ENCODE measurements at regions not wholly inside any gene's neighbourhood (a gene's known extent, or its start where the extent isn't known, plus 50 kb on each side); places are given as distances from the start of the nearest gene placed in this dataset.
A peak's percentile ranks its signal among the peaks of the same experiment; 100 is the strongest.

DNA sequence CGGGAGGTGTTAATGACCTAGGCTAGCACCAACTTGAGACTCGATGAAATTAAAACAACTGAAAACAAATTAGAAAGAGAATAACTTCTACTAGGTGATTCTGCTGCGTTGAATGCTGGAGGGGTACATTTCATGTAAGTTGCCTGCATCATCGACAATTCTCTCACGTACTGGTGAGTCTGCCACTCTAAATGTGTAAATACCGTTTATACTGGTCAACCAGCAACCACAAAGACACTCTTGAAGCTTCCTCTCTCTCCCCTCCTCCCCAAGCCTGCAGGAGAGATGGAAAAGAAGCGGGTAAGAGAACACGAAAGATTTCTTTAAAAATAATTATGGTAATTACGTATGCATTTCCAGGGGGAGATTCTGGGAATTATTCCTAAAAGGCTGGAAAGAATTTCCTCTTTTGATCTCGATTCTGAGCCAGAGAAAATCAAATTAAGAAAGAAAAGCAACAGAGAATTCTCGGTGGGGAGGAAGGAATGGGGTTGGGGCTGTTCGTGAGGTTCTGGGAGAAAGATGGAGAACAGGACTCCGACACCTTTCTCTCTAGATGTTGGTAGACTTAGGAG lies 68.6 kb upstream of the MRTFB start:
- peaks cover 36% of the 10 kb centered on the region for H3K4me1 ChIP-seq (ENCODE audit: insufficient read depth, low read length, poor library complexity, severe bottlenecking)
- CTCF ChIA-PET (ENCODE audit: unreplicated experiment) = no interaction called here
- no peak for TF ChIP-seq EZH2phosphoT487 (IDR thresholded peaks at IDR 0.05; ENCODE audit: borderline replicate concordance, low read depth, low read length)
- TF ChIP-seq, protein P1, sequence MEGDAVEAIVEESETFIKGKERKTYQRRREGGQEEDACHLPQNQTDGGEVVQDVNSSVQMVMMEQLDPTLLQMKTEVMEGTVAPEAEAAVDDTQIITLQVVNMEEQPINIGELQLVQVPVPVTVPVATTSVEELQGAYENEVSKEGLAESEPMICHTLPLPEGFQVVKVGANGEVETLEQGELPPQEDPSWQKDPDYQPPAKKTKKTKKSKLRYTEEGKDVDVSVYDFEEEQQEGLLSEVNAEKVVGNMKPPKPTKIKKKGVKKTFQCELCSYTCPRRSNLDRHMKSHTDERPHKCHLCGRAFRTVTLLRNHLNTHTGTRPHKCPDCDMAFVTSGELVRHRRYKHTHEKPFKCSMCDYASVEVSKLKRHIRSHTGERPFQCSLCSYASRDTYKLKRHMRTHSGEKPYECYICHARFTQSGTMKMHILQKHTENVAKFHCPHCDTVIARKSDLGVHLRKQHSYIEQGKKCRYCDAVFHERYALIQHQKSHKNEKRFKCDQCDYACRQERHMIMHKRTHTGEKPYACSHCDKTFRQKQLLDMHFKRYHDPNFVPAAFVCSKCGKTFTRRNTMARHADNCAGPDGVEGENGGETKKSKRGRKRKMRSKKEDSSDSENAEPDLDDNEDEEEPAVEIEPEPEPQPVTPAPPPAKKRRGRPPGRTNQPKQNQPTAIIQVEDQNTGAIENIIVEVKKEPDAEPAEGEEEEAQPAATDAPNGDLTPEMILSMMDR (conservative IDR thresholded peaks at IDR 0.05; ENCODE audit: low read length) = no peak
- no peaks in the 10 kb centered on the region for H3K36me3 ChIP-seq (ENCODE audit: insufficient read depth, low read length)
- H3K4me3 ChIP-seq (ENCODE audit: low read depth, low read length, poor library complexity, severe bottlenecking) = no peak overlapping the region
- POLR2A ChIA-PET = no interaction called here
- H3K9me3 ChIP-seq (ENCODE audit: low read length) = no peaks in the 10 kb centered on the region
- no peaks in the 10 kb centered on the region for H3K79me2 ChIP-seq (ENCODE audit: insufficient read depth, low read depth, low read length)
- H3K4me2 ChIP-seq (ENCODE audit: low read length) = peak overlapping the region; percentile 50
- H3K9me2 ChIP-seq (ENCODE audit: insufficient read depth, low read length) = no peaks in the 10 kb centered on the region
- DNase-seq (ENCODE audit: low spot score) = no peak
- BruUV-seq (replicated peaks) = no TSS peak
- H4K20me1 ChIP-seq (ENCODE audit: insufficient read depth, low read length) = no peaks in the 10 kb centered on the region
- H3K27ac ChIP-seq (ENCODE audit: low read depth, low read length, poor library complexity, severe bottlenecking) = no peak overlapping the region
- intact Hi-C loops (cut with micrococcal nuclease; ENCODE audit: unreplicated experiment) = no loop called here
- peak overlapping the region; percentile 50; the same call in 1 of the 2 replicates for H2AFZ ChIP-seq (ENCODE audit: low read length)

GRCh38 chr16:14003074-14003570 lies 68.0 kb upstream of the MRTFB start:
- ChIA-PET CTCF (ENCODE audit: unreplicated experiment) (no interaction called here), POLR2A (no interaction called here)
- no TSS peak for BruUV-seq (replicated peaks)
- no peaks in the 10 kb centered on the region for H3K9me2 ChIP-seq (ENCODE audit: insufficient read depth, low read length)
- peaks cover 30% of the 10 kb centered on the region for H3K4me1 ChIP-seq (ENCODE audit: insufficient read depth, low read length, poor library complexity, severe bottlenecking)
- H2AFZ ChIP-seq (ENCODE audit: low read length) = peak overlapping the region; percentile 50; the same call in 1 of the 2 replicates
- peak; percentile 24 for DNase-seq (ENCODE audit: low spot score)
- no peaks in the 10 kb centered on the region for H4K20me1 ChIP-seq (ENCODE audit: insufficient read depth, low read length)
- no peaks in the 10 kb centered on the region for H3K36me3 ChIP-seq (ENCODE audit: insufficient read depth, low read length)
- intact Hi-C loops (cut with micrococcal nuclease; ENCODE audit: unreplicated experiment) = no loop called here
- no peaks in the 10 kb centered on the region for H3K79me2 ChIP-seq (ENCODE audit: insufficient read depth, low read depth, low read length)
- peak overlapping the region; percentile 50 for H3K4me2 ChIP-seq (ENCODE audit: low read length)
- no peak overlapping the region for H3K4me3 ChIP-seq (ENCODE audit: low read depth, low read length, poor library complexity, severe bottlenecking)
- H3K27ac ChIP-seq (ENCODE audit: low read depth, low read length, poor library complexity, severe bottlenecking) = no peak overlapping the region
- H3K9me3 ChIP-seq (ENCODE audit: low read length) = no peaks in the 10 kb centered on the region
- TF ChIP-seq, protein P1 (conservative IDR thresholded peaks at IDR 0.05; ENCODE audit: low read length) = no peak
- TF ChIP-seq EZH2phosphoT487 (IDR thresholded peaks at IDR 0.05; ENCODE audit: borderline replicate concordance, low read depth, low read length) = no peak

DNA sequence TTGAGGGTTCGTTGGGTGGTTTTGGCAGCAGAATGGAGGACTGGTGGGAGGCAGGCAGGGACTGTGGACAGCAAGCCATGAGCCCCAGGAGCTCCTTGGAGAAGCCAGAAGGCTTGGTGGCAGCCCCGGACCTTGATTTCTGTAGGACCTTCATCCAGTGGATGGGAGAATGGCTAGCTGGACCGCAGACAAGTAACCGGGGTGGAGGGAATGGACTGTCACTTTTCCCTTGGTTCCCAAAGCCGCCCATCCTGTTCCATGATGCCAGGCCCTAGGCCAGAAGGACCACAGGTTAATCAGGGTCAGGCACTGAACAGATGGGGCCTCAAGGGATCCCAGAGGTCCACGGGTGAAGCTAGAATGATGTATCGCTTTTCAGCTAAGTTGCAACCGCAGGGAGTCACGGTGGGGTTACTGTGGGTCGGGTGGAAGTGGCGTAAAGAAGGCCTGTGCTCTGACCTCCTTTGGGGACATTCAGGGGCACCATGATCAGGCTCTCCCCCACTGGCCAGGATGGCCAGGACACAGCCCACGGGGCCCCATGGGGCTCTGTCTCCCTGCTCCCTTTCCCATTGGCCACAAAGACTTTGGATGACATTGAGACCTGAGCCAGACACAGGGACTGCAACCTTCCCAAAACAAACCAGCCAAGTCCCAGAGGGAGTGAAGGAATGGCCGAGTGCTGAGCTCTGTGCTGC lies 66.9 kb upstream of the MRTFB start:
- intact Hi-C loops (cut with micrococcal nuclease; ENCODE audit: unreplicated experiment) = no loop called here
- BruUV-seq (replicated peaks) = no TSS peak
- Histone ChIP-seq H3K36me3 (ENCODE audit: insufficient read depth, low read length) (no peaks in the 10 kb centered on the region), H3K4me2 (ENCODE audit: low read length) (no peak overlapping the region), H3K4me1 (ENCODE audit: insufficient read depth, low read length, poor library complexity, severe bottlenecking) (peaks cover 19% of the 10 kb centered on the region), H3K4me3 (ENCODE audit: low read depth, low read length, poor library complexity, severe bottlenecking) (no peak overlapping the region), H2AFZ (ENCODE audit: low read length) (no peak overlapping the region), H3K9me3 (ENCODE audit: low read length) (no peaks in the 10 kb centered on the region), H3K79me2 (ENCODE audit: insufficient read depth, low read depth, low read length) (no peaks in the 10 kb centered on the region), H3K9me2 (ENCODE audit: insufficient read depth, low read length) (no peaks in the 10 kb centered on the region), H3K27ac (ENCODE audit: low read depth, low read length, poor library complexity, severe bottlenecking) (no peak overlapping the region), H4K20me1 (ENCODE audit: insufficient read depth, low read length) (no peaks in the 10 kb centered on the region)
- CTCF ChIA-PET (ENCODE audit: unreplicated experiment) = no interaction called here
- POLR2A ChIA-PET = no interaction called here
- TF ChIP-seq EZH2phosphoT487 (IDR thresholded peaks at IDR 0.05; ENCODE audit: borderline replicate concordance, low read depth, low read length) = no peak
- TF ChIP-seq, protein P1 (conservative IDR thresholded peaks at IDR 0.05; ENCODE audit: low read length) = no peak
- no peak for DNase-seq (ENCODE audit: low spot score)
